PC-9 (cell line): ENCODE measurements at regions not wholly inside any gene's neighbourhood (a gene's known extent, or its start where the extent isn't known, plus 50 kb on each side); places are given as distances from the start of the nearest gene placed in this dataset.

Experiments used
- CTCF ChIP-seq: fragments of 200-600 bp; sonication (generic); conservative IDR thresholded peaks from 2 replicates; pipeline ENCODE4 v1.6.1; 2017; ENCODE audit warnings: mixed run types, antibody characterized with exemption, mild to moderate bottlenecking, moderate library complexity
- EZH2 ChIP-seq: fragments of 200-600 bp; sonication (generic); IDR thresholded peaks from 2 replicates; pipeline ENCODE4 v1.8.0; 2017; ENCODE audit warnings: antibody characterized with exemption, low read depth

GRCh38 chr2:175823707-175824073, 178.4 kb downstream of the LNPK start:
- no peak for TF ChIP-seq CTCF
- no peak for TF ChIP-seq EZH2
